ENCODE measurements at regions not wholly inside any gene's neighbourhood (a gene's known extent, or its start where the extent isn't known, plus 50 kb on each side); places are given as distances from the start of the nearest gene placed in this dataset.
"Not testable (repeated sequence)": the region's sequence is repeated elsewhere in the genome, so short reads cannot be mapped to it uniquely, and the experiment has no call there.

DNA sequence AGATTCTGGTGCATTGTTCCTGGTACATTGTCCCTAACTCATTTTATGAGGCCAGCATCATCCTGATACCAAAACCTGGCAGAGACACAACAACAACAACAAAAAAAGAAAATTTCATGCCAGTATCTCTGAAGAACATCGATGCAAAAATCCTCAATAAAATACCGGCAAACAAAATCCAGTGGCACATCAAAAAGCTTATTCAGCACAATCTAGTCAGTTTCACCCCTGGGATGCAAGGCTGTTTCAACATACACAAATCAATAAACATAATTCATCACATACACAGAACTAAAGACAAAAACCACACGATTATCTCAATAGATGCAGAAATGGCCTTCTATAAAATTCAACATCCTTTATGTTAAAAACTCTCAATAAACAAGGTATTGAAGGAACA is 477.4 kb downstream of the SOCS6 start:
- not testable (repeated sequence) for H3K9me3 ChIP-seq (ENCODE audit: control insufficient read depth in 2 of 2, insufficient read depth in 1 of 2, low read depth in 1 of 2, low read length in 1 of 2); H3K4me1 ChIP-seq (ENCODE audit: control insufficient read depth in 2 of 2, insufficient read depth in 2 of 2, low read length in 1 of 2); H3K4me3 ChIP-seq (ENCODE audit: low read depth in 1 of 2, low read length in 2 of 2); H3K27ac ChIP-seq (ENCODE audit: low read depth in 2 of 2, low read length in 1 of 2); H3K27me3 ChIP-seq (ENCODE audit: control insufficient read depth in 1 of 2, insufficient read depth in 2 of 2, low read length in 2 of 2); H3K36me3 ChIP-seq (ENCODE audit: control insufficient read depth in 2 of 2, insufficient read depth in 2 of 2, low read length in 1 of 2)
- WGBS, 2 donors, result 85 to 89% methylated on average over 3 of the region's 3 CpGs

- no peaks in the 10 kb centered on the region for H3K36me3 ChIP-seq (ENCODE audit: control insufficient read depth in 2 of 2, insufficient read depth in 2 of 2, low read length in 1 of 2)
- no peaks in the 10 kb centered on the region for H3K27me3 ChIP-seq (ENCODE audit: control insufficient read depth in 1 of 2, insufficient read depth in 2 of 2, low read length in 2 of 2)
- 61 to 71% methylated on average over 4 of the region's 4 CpGs for WGBS, 2 donors
- no peak overlapping the region for H3K4me3 ChIP-seq (ENCODE audit: low read depth in 1 of 2, low read length in 2 of 2)
- peaks cover 0 to 6% of the 10 kb centered on the region in 2 donors for H3K9me3 ChIP-seq (ENCODE audit: control insufficient read depth in 2 of 2, insufficient read depth in 1 of 2, low read depth in 1 of 2, low read length in 1 of 2)
- no peak overlapping the region for H3K27ac ChIP-seq (ENCODE audit: low read depth in 2 of 2, low read length in 1 of 2)
- no peaks in the 10 kb centered on the region for H3K4me1 ChIP-seq (ENCODE audit: control insufficient read depth in 2 of 2, insufficient read depth in 2 of 2, low read length in 1 of 2)
Measured at GRCh38 chr18:70762812-70763211, 474.0 kb downstream of the SOCS6 start.

DNA sequence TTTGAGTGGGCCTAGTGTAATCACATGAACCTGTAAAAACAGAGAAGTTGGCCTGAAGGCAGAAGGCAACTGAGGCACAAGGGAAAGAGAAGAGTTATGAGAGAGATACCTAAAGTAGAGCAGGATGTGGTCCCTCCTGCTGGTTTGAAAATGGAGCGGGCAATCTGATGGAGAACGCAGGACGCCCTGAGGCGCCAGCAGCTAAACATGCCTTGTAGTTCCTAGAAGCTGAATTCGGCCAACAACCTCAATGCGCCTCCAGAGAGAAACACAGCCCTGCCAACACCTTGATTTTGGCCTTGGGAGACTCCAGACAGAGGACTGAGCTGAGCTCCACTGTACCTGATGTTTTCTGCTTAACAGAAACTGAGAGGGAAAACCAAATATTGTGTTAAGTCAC is 469.9 kb downstream of the SOCS6 start:
- Histone ChIP-seq H3K4me1 (ENCODE audit: control insufficient read depth in 2 of 2, insufficient read depth in 2 of 2, low read length in 1 of 2) (no peaks in the 10 kb centered on the region), H3K4me3 (ENCODE audit: low read depth in 1 of 2, low read length in 2 of 2) (no peak overlapping the region), H3K36me3 (ENCODE audit: control insufficient read depth in 2 of 2, insufficient read depth in 2 of 2, low read length in 1 of 2) (no peaks in the 10 kb centered on the region), H3K9me3 (ENCODE audit: control insufficient read depth in 2 of 2, insufficient read depth in 1 of 2, low read depth in 1 of 2, low read length in 1 of 2) (peaks cover 0 to 2% of the 10 kb centered on the region in 2 donors), H3K27me3 (ENCODE audit: control insufficient read depth in 1 of 2, insufficient read depth in 2 of 2, low read length in 2 of 2) (no peaks in the 10 kb centered on the region), H3K27ac (ENCODE audit: low read depth in 2 of 2, low read length in 1 of 2) (no peak overlapping the region)
- 94 to 97% methylated on average over 6 of the region's 6 CpGs for WGBS, 2 donors

DNA sequence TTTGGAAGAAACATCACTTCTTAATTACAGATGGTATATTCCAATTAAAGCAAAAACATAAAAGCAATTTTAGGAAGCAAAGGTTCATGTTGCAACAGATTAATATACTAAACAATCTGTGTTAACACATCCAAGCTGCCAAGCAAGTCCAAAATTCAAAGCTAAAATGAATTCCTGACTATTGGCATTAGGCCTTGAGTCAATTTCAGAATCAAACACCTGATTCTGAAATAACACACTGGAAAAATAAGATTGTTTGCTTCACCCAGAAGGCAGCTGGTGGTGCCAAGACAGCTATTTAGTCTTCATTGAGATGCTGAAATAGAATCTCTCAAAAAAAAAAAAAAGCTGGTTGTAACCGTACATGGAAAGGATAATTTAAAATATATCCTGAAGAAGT is 465.6 kb downstream of the SOCS6 start:
- WGBS, 2 donors, result 52 to 79% methylated on average over 1 of the region's 1 CpG

DNA sequence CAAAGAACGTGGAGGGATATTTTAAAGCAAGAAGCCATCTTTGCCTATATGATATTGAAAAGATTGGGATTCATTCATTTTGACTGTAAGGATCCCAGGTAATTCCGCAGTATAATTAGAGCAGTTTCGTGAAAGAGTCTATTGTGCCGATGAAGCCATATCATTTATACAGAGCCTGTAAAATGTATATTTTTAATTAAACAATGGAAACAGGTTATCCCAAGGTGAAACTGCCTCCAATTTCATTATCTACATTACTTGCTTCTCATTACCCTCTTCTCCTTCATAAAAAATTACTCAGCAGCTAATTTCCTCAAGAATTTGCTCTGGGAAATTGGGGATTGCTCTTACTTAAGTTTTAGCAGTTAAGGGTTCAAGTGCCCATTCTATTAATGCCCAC is 444.1 kb downstream of the SOCS6 start:
- Histone ChIP-seq H3K4me3 (ENCODE audit: low read depth in 1 of 2, low read length in 2 of 2) (no peak overlapping the region), H3K27me3 (ENCODE audit: control insufficient read depth in 1 of 2, insufficient read depth in 2 of 2, low read length in 2 of 2) (peaks cover 0 to 2% of the 10 kb centered on the region in 2 donors), H3K9me3 (ENCODE audit: control insufficient read depth in 2 of 2, insufficient read depth in 1 of 2, low read depth in 1 of 2, low read length in 1 of 2) (no peaks in the 10 kb centered on the region), H3K36me3 (ENCODE audit: control insufficient read depth in 2 of 2, insufficient read depth in 2 of 2, low read length in 1 of 2) (no peaks in the 10 kb centered on the region), H3K4me1 (ENCODE audit: control insufficient read depth in 2 of 2, insufficient read depth in 2 of 2, low read length in 1 of 2) (no peaks in the 10 kb centered on the region), H3K27ac (ENCODE audit: low read depth in 2 of 2, low read length in 1 of 2) (no peak overlapping the region)
- 86 to 90% methylated on average over 4 of the region's 4 CpGs for WGBS, 2 donors

More for the DNA sequence above, 465.6 kb downstream of the SOCS6 start:
- no peaks in the 10 kb centered on the region for H3K36me3 ChIP-seq (ENCODE audit: control insufficient read depth in 2 of 2, insufficient read depth in 2 of 2, low read length in 1 of 2)
- H3K27me3 ChIP-seq (ENCODE audit: control insufficient read depth in 1 of 2, insufficient read depth in 2 of 2, low read length in 2 of 2), result no peaks in the 10 kb centered on the region
- H3K4me3 ChIP-seq (ENCODE audit: low read depth in 1 of 2, low read length in 2 of 2), result no peak overlapping the region
- no peaks in the 10 kb centered on the region for H3K4me1 ChIP-seq (ENCODE audit: control insufficient read depth in 2 of 2, insufficient read depth in 2 of 2, low read length in 1 of 2)
- no peak overlapping the region for H3K27ac ChIP-seq (ENCODE audit: low read depth in 2 of 2, low read length in 1 of 2)
- peaks cover 0 to 2% of the 10 kb centered on the region in 2 donors for H3K9me3 ChIP-seq (ENCODE audit: control insufficient read depth in 2 of 2, insufficient read depth in 1 of 2, low read depth in 1 of 2, low read length in 1 of 2)

DNA sequence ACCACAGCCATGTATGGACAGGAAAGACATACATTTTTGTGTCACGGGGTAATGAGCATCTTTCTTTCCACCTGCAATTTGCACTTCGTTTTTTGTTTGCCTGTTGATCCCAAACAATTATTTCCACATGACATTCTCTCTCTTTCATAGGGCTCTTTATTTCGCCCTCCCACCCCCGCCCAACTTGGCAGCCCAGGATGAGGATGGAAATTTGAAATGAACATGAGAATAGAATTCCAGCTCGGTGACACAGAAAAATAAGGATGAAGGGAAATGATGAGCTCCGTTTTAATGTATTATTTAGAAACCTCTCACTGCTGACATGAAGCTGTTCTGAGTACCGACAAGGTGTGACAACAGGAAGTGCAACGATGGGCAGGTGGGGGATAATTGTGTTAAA is 443.3 kb downstream of the SOCS6 start:
- Histone ChIP-seq H3K4me1 (ENCODE audit: control insufficient read depth in 2 of 2, insufficient read depth in 2 of 2, low read length in 1 of 2) (no peaks in the 10 kb centered on the region), H3K4me3 (ENCODE audit: low read depth in 1 of 2, low read length in 2 of 2) (no peak overlapping the region), H3K27me3 (ENCODE audit: control insufficient read depth in 1 of 2, insufficient read depth in 2 of 2, low read length in 2 of 2) (peaks cover 0 to 2% of the 10 kb centered on the region in 2 donors), H3K9me3 (ENCODE audit: control insufficient read depth in 2 of 2, insufficient read depth in 1 of 2, low read depth in 1 of 2, low read length in 1 of 2) (no peaks in the 10 kb centered on the region), H3K36me3 (ENCODE audit: control insufficient read depth in 2 of 2, insufficient read depth in 2 of 2, low read length in 1 of 2) (no peaks in the 10 kb centered on the region), H3K27ac (ENCODE audit: low read depth in 2 of 2, low read length in 1 of 2) (no peak overlapping the region)
- WGBS, 2 donors, result 67 to 70% methylated on average over 8 of the region's 8 CpGs

DNA sequence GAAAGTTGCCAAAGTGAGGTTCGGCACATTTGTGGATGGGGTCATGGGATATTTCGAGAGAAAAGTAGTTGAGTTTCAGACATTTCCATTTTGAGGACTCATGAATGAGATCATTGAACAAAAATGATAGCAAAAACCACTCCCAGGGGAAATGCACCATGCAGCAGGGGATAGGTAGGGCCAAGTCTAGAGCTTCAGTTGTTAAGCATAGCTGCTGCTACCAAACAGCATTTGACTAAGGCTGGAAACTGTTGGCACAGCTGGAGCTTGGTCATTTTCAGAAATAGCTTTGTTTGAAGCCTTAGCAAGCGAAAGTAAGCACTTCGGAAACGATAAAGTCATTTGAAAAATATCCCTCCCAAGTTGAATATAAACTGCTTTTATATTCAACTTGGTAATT is 431.8 kb downstream of the SOCS6 start:
- H3K4me1 ChIP-seq (ENCODE audit: control insufficient read depth in 2 of 2, insufficient read depth in 2 of 2, low read length in 1 of 2), result no peaks in the 10 kb centered on the region
- no peak overlapping the region for H3K27ac ChIP-seq (ENCODE audit: low read depth in 2 of 2, low read length in 1 of 2)
- no peaks in the 10 kb centered on the region for H3K36me3 ChIP-seq (ENCODE audit: control insufficient read depth in 2 of 2, insufficient read depth in 2 of 2, low read length in 1 of 2)
- 68 to 77% methylated on average over 5 of the region's 5 CpGs for WGBS, 2 donors
- H3K27me3 ChIP-seq (ENCODE audit: control insufficient read depth in 1 of 2, insufficient read depth in 2 of 2, low read length in 2 of 2), result no peaks in the 10 kb centered on the region
- no peaks in the 10 kb centered on the region for H3K9me3 ChIP-seq (ENCODE audit: control insufficient read depth in 2 of 2, insufficient read depth in 1 of 2, low read depth in 1 of 2, low read length in 1 of 2)
- no peak overlapping the region for H3K4me3 ChIP-seq (ENCODE audit: low read depth in 1 of 2, low read length in 2 of 2)

GRCh38 chr18:70709720-70710119 is 420.9 kb downstream of the SOCS6 start:
- WGBS, 2 donors, result 79 to 80% methylated on average over 3 of the region's 3 CpGs

GRCh38 chr18:70709144-70709543 is 420.3 kb downstream of the SOCS6 start:
- no peak overlapping the region for H3K27ac ChIP-seq (ENCODE audit: low read depth in 2 of 2, low read length in 1 of 2)
- no peak overlapping the region for H3K4me3 ChIP-seq (ENCODE audit: low read depth in 1 of 2, low read length in 2 of 2)
- 28 to 43% methylated on average over 4 of the region's 4 CpGs for WGBS, 2 donors
- H3K36me3 ChIP-seq (ENCODE audit: control insufficient read depth in 2 of 2, insufficient read depth in 2 of 2, low read length in 1 of 2), result no peaks in the 10 kb centered on the region
- no peaks in the 10 kb centered on the region for H3K9me3 ChIP-seq (ENCODE audit: control insufficient read depth in 2 of 2, insufficient read depth in 1 of 2, low read depth in 1 of 2, low read length in 1 of 2)
- no peaks in the 10 kb centered on the region for H3K27me3 ChIP-seq (ENCODE audit: control insufficient read depth in 1 of 2, insufficient read depth in 2 of 2, low read length in 2 of 2)
- H3K4me1 ChIP-seq (ENCODE audit: control insufficient read depth in 2 of 2, insufficient read depth in 2 of 2, low read length in 1 of 2), result no peaks in the 10 kb centered on the region

More at GRCh38 chr18:70709720-70710119, 420.9 kb downstream of the SOCS6 start:
- Histone ChIP-seq H3K4me1 (ENCODE audit: control insufficient read depth in 2 of 2, insufficient read depth in 2 of 2, low read length in 1 of 2) (no peaks in the 10 kb centered on the region), H3K27me3 (ENCODE audit: control insufficient read depth in 1 of 2, insufficient read depth in 2 of 2, low read length in 2 of 2) (no peaks in the 10 kb centered on the region), H3K9me3 (ENCODE audit: control insufficient read depth in 2 of 2, insufficient read depth in 1 of 2, low read depth in 1 of 2, low read length in 1 of 2) (no peaks in the 10 kb centered on the region), H3K4me3 (ENCODE audit: low read depth in 1 of 2, low read length in 2 of 2) (no peak overlapping the region), H3K27ac (ENCODE audit: low read depth in 2 of 2, low read length in 1 of 2) (no peak overlapping the region), H3K36me3 (ENCODE audit: control insufficient read depth in 2 of 2, insufficient read depth in 2 of 2, low read length in 1 of 2) (no peaks in the 10 kb centered on the region)

DNA sequence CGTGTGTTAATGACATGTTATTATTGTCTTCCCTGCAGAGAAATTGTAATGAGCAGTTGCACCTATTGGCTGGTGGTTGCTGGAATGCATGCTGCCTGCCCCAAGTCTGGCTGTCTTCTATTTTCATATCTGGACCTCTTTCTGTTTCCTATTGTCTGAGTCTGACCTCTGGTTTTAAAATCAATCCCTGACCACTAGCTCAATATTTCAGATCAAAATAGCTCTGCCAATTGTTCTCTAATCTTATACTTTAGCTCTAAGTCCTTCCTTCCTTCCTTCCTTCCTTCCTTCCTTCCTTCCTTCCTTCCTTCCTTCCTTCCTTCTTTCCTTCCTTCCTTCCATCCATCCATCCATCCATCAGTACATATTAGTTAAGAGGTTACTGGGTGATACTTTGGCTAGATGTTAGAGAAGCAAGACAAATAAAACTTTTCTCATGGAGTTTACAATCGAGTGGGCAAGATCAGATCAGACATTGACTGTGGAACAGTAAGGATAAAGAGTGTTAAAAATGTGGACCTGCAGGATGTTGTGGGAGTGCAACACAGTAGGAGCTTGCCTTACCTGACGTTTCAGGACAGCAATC is 417.1 kb downstream of the SOCS6 start:
- Histone ChIP-seq H3K4me1 (ENCODE audit: control insufficient read depth in 2 of 2, insufficient read depth in 2 of 2, low read length in 1 of 2) (no peaks in the 10 kb centered on the region), H3K9me3 (ENCODE audit: control insufficient read depth in 2 of 2, insufficient read depth in 1 of 2, low read depth in 1 of 2, low read length in 1 of 2) (peaks cover 0 to 3% of the 10 kb centered on the region in 2 donors), H3K36me3 (ENCODE audit: control insufficient read depth in 2 of 2, insufficient read depth in 2 of 2, low read length in 1 of 2) (no peaks in the 10 kb centered on the region), H3K27ac (ENCODE audit: low read depth in 2 of 2, low read length in 1 of 2) (no peak overlapping the region), H3K27me3 (ENCODE audit: control insufficient read depth in 1 of 2, insufficient read depth in 2 of 2, low read length in 2 of 2) (no peaks in the 10 kb centered on the region), H3K4me3 (ENCODE audit: low read depth in 1 of 2, low read length in 2 of 2) (no peak overlapping the region)
- WGBS, 2 donors, result 65% methylated on average over 3 of the region's 3 CpGs
